Loucy (cell line): ENCODE measurements at regions not wholly inside any gene's neighbourhood (a gene's known extent, or its start where the extent isn't known, plus 50 kb on each side); places are given as distances from the start of the nearest gene placed in this dataset.

ENCODE experiments used
- EZH2phosphoT487 ChIP-seq: fragments of 200-600 bp; IDR thresholded peaks from 2 replicates; pipeline ENCODE4 v1.6.1; 2018; ENCODE audit warnings: antibody characterized with exemption, mild to moderate bottlenecking, moderate library complexity, borderline replicate concordance
- TF ChIP-seq, protein P1 (sequence below): fragments of 200-600 bp; sonication (generic); conservative IDR thresholded peaks from 2 replicates; pipeline ENCODE4 v1.5.1; 2014; ENCODE audit warnings: mild to moderate bottlenecking, antibody characterized with exemption, low read length

DNA sequence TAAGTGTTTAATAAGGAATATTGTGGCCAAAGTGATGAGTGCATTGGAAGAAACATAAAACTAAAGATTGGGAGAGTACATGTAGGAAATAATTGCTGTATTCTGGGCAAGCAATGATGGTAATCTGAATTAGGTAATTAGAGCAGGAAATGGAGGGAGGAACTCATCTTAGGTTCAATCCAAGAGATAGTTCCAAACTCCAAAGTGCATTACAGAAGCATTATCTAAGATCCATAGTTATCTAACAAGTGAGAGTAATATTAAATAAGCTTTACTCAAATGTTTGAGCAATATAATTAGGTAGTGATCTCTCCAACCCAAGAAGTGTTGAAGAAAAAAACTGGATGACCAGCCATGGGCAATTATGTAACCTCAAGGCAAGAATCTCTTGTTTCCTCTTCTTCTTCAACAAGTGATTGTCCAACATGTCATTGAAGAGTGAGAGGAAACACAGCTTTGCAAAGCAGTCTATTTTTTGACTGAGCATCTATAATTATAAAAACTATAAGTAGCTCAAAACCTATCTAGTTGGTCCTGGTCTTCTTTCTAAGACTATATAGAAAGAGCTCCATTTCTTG lies 181.2 kb upstream of the TNFAIP3 start:
- no peak for TF ChIP-seq EZH2phosphoT487
- TF ChIP-seq, protein P1, sequence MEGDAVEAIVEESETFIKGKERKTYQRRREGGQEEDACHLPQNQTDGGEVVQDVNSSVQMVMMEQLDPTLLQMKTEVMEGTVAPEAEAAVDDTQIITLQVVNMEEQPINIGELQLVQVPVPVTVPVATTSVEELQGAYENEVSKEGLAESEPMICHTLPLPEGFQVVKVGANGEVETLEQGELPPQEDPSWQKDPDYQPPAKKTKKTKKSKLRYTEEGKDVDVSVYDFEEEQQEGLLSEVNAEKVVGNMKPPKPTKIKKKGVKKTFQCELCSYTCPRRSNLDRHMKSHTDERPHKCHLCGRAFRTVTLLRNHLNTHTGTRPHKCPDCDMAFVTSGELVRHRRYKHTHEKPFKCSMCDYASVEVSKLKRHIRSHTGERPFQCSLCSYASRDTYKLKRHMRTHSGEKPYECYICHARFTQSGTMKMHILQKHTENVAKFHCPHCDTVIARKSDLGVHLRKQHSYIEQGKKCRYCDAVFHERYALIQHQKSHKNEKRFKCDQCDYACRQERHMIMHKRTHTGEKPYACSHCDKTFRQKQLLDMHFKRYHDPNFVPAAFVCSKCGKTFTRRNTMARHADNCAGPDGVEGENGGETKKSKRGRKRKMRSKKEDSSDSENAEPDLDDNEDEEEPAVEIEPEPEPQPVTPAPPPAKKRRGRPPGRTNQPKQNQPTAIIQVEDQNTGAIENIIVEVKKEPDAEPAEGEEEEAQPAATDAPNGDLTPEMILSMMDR: no peak
